Gastroesophageal sphincter (tissue), 4 donors: ENCODE measurements at regions not wholly inside any gene's neighbourhood (a gene's known extent, or its start where the extent isn't known, plus 50 kb on each side); places are given as distances from the start of the nearest gene placed in this dataset.

Experiments used
- ATAC-seq: fragments of 150-250 bp; one replicate; pipeline ENCODE4 v1.9.1; 2016; ENCODE audit warnings: mild to moderate bottlenecking, moderate library complexity
- H3K27ac ChIP-seq, 4 donors: fragments of 200-600 bp; sonication (generic) in 3 of 4; 1 replicate in 3 of 4; 2 replicates in 1 of 4; pipeline ENCODE4 v1.5.1; 2016 to 2019
- H3K27me3 ChIP-seq: fragments of 200-600 bp; sonication (generic); one replicate; pipeline ENCODE4 v1.5.1; 2019
- H3K36me3 ChIP-seq, 2 donors: fragments of 200-600 bp; sonication (generic); one replicate each; pipeline ENCODE4 v1.5.1; 2019; ENCODE audit warnings: control low read depth in 1 of 2
- H3K4me1 ChIP-seq, 3 donors: fragments of 200-600 bp; sonication (generic); 1 replicate in 2 of 3; 2 replicates in 1 of 3; pipeline ENCODE4 v1.5.1; 2016 to 2019; ENCODE audit warnings: control low read depth in 2 of 3
- H3K4me3 ChIP-seq, 2 donors: fragments of 200-600 bp; sonication (generic); one replicate each; pipeline ENCODE4 v1.5.1; 2019; ENCODE audit warnings: mild to moderate bottlenecking in 1 of 2, moderate library complexity in 1 of 2
- H3K9me3 ChIP-seq, 3 donors: fragments of 200-600 bp; sonication (generic); one replicate each; pipeline ENCODE4 v1.5.1; 2017 to 2019; ENCODE audit warnings: control low read depth in 2 of 3
- CTCF ChIP-seq, 4 experiments: fragments of 200-600 bp in 2 of 4; fragments of 450-650 bp in 2 of 4; sonication (generic) in 1 of 4; IDR thresholded peaks; one replicate each; pipeline ENCODE4 v1.5.1; 2017 to 2019; ENCODE audit warnings: antibody characterized with exemption in 4 of 4, mild to moderate bottlenecking in 2 of 4, moderate library complexity in 2 of 4
- EP300 ChIP-seq: sonication (generic); formaldehyde crosslinking; IDR thresholded peaks from one replicate; pipeline ENCODE4 v1.6.1; 2017; ENCODE audit warnings: antibody characterized with exemption, mild to moderate bottlenecking
- POLR2A ChIP-seq, 2 donors: fragments of 450-650 bp; IDR thresholded peaks; one replicate each; pipeline ENCODE4 v1.6.1; 2017; ENCODE audit warnings: antibody characterized with exemption in 2 of 2, mild to moderate bottlenecking in 2 of 2, moderate library complexity in 1 of 2
- POLR2AphosphoS5 ChIP-seq: sonication (generic); formaldehyde crosslinking; IDR thresholded peaks from one replicate; pipeline ENCODE4 v1.6.1; 2017; ENCODE audit warnings: antibody characterized with exemption
- WGBS, 2 donors: methylation state at CpG; one replicate each; pipeline ENCODE4 v1.1.5; 2018; ENCODE audit warnings: low coverage in 1 of 2; 5-methylcytosine and 5-hydroxymethylcytosine counted together

DNA sequence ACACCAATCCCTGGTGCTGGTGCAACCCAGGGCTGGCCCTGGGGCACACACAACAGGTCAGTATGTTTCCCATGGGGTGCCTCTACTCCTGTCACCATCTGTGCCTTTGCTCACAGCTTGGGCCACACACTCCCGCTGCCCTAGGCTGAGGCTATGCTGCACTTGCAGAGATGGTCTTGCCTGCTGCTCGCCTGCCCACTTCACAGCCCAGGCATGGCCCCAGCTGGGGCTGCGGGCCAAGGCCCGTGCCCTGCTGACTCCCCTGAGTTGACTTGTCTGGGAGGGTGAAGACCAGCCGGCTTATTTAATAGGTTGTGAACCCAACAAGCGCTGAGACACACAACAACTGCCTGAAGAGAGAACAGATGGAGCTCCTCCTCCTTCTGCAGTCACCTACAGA is 184.1 kb downstream of the ZNF33B start:
- TF ChIP-seq POLR2A (IDR thresholded peaks at IDR 0.05) (no peak), POLR2AphosphoS5 (no peak), EP300 (no peak), CTCF (IDR thresholded peaks at IDR 0.05) (no peak)
- Histone ChIP-seq H3K36me3 (no peaks in the 10 kb centered on the region), H3K27ac (no peak overlapping the region), H3K4me3 (no peak overlapping the region), H3K4me1 (no peaks in the 10 kb centered on the region), H3K9me3 (peaks cover 0 to 6% (median 0%) of the 10 kb centered on the region in 3 donors), H3K27me3 (peaks cover 6% of the 10 kb centered on the region)
- WGBS, 2 donors = no CpG with 5 or more reads among the region's 6 CpGs
- no peak for ATAC-seq

GRCh38 chr10:42431095-42431494 is 207.3 kb downstream of the ZNF33B start:
- WGBS, 2 donors = 77 to 79% methylated on average over 5 of the region's 5 CpGs
- ATAC-seq = no peak
- no peak for TF ChIP-seq CTCF (IDR thresholded peaks at IDR 0.05)
- TF ChIP-seq POLR2AphosphoS5 = no peak
- TF ChIP-seq EP300 = no peak
- no peak for TF ChIP-seq POLR2A (IDR thresholded peaks at IDR 0.05)

DNA sequence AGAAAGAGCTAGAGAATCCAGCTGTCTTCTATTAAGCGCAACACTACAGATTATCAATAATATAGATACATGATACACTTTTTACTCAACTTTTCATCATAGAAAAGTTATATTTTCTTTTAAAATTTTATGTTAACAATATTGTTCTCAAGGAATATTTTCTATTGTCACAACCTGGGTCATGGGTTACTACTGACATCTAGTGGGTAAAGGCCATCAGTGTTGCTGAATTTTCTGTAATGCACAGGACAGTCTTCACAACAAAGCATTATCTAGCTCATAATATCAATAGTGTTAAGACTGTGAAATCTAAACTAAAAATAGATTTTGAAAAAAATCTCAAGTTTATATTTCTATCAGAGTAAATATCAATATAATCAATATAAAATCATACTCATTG is 209.8 kb downstream of the ZNF33B start:
- ATAC-seq = no peak
- Histone ChIP-seq H3K4me3 (no peak overlapping the region), H3K4me1 (no peaks in the 10 kb centered on the region), H3K9me3 (no peaks in the 10 kb centered on the region), H3K36me3 (no peaks in the 10 kb centered on the region), H3K27ac (no peak overlapping the region), H3K27me3 (no peaks in the 10 kb centered on the region)
- WGBS, 2 donors = 71 to 100% methylated on average over 1 of the region's 1 CpG
- TF ChIP-seq EP300 = no peak
- TF ChIP-seq POLR2A (IDR thresholded peaks at IDR 0.05) = no peak
- peak in 2 of 4 experiments; percentile 6 to 33 for TF ChIP-seq CTCF (IDR thresholded peaks at IDR 0.05)

More at GRCh38 chr10:42431095-42431494, 207.3 kb downstream of the ZNF33B start:
- Histone ChIP-seq H3K4me1 (no peaks in the 10 kb centered on the region), H3K27ac (no peak overlapping the region), H3K27me3 (no peaks in the 10 kb centered on the region), H3K4me3 (no peak overlapping the region), H3K36me3 (no peaks in the 10 kb centered on the region), H3K9me3 (no peaks in the 10 kb centered on the region)

DNA sequence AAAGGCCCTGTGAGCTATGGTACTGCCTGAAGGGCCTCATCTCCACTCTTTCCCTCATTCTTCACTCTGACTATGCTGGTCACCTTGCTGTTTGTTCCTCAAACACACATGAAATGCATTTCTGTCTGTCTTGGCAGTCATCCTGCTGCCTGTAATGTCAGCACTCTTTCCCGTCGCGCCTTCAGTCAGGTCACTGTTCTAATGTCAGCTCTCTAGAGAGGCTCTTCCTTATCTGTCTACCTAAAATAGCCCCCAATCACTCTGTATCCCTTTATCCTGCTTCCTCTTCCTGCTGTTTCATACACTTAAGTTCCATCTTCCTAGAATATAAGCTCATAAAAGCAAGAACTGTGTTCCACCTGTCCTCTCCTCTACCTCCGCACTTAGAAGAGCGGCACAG is 215.5 kb downstream of the ZNF33B start:
- Histone ChIP-seq H3K27me3 (no peaks in the 10 kb centered on the region), H3K36me3 (no peaks in the 10 kb centered on the region), H3K9me3 (no peaks in the 10 kb centered on the region), H3K27ac (no peak overlapping the region), H3K4me1 (no peaks in the 10 kb centered on the region), H3K4me3 (no peak overlapping the region)
- TF ChIP-seq POLR2A (IDR thresholded peaks at IDR 0.05) (no peak), CTCF (IDR thresholded peaks at IDR 0.05) (no peak), EP300 (no peak), POLR2AphosphoS5 (no peak)
- 88 to 95% methylated on average over 5 of the region's 5 CpGs for WGBS, 2 donors
- no peak for ATAC-seq

DNA sequence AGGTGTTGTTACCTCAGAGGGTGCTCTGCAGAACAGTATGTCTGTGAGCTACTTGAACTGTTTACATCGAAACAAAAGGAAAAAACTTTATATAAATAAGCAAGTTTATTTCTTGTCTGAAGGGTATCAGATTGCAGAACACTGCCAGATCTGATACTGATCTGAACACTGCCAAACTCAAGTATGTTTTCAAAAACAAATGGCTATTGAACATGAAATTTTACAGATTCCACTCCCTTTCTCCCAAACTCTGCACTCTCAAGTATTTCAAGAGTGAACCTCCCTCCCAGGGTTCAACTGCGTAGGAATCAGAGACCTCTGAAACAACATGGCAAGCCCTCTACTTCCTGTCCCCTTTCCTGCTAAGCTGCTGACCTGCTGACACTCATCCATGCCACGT is 216.6 kb downstream of the ZNF33B start:
- no peaks in the 10 kb centered on the region for H3K27me3 ChIP-seq
- no peaks in the 10 kb centered on the region for H3K9me3 ChIP-seq
- TF ChIP-seq POLR2A (IDR thresholded peaks at IDR 0.05) (no peak), CTCF (IDR thresholded peaks at IDR 0.05) (no peak), POLR2AphosphoS5 (no peak), EP300 (no peak)
- H3K27ac ChIP-seq = no peak overlapping the region
- no peak for ATAC-seq
- H3K4me1 ChIP-seq = no peaks in the 10 kb centered on the region
- 53 to 62% methylated on average over 2 to 3 of the region's 3 CpGs for WGBS, 2 donors
- no peaks in the 10 kb centered on the region for H3K36me3 ChIP-seq
- no peak overlapping the region for H3K4me3 ChIP-seq
